A673 (cell line): ENCODE measurements at regions not wholly inside any gene's neighbourhood (a gene's known extent, or its start where the extent isn't known, plus 50 kb on each side); places are given as distances from the start of the nearest gene placed in this dataset.

Experiments used
- EZH2 ChIP-seq: fragments of 200-600 bp; sonication (generic); IDR thresholded peaks from 2 replicates; pipeline ENCODE4 v1.6.1; 2017; ENCODE audit warnings: borderline replicate concordance, low read depth, mild to moderate bottlenecking, mixed read lengths, antibody characterized with exemption, low read length; ENCODE audit not compliant: poor library complexity, severe bottlenecking
- TF ChIP-seq, protein P1 (sequence below): fragments of 300-800, 200-600 bp; sonication (generic); conservative IDR thresholded peaks from 2 replicates; pipeline ENCODE4 v1.5.1; 2017; ENCODE audit warnings: low read depth, mild to moderate bottlenecking, antibody characterized with exemption, low read length, moderate library complexity, mixed read lengths

DNA sequence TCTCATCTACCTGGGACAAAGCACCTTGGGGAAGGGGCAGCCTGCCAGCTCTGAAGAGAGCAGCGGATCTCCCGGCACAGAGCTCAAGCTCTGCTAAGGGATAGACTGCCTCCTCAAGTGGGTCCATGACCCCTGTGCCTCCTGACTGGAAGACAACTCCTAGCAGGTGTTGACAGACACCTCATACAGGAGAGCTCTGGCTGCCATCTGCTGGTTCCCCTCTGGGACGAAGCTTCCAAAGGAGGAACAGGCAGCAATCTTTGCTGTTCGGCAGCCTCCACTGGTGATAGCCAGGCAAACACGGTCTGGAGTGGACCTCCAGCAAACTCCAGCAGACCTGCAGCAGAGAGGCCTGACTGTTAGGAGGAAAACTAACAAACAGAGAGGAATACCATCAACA lies 549.9 kb upstream of the LRATD1 start:
- TF ChIP-seq, protein P1, sequence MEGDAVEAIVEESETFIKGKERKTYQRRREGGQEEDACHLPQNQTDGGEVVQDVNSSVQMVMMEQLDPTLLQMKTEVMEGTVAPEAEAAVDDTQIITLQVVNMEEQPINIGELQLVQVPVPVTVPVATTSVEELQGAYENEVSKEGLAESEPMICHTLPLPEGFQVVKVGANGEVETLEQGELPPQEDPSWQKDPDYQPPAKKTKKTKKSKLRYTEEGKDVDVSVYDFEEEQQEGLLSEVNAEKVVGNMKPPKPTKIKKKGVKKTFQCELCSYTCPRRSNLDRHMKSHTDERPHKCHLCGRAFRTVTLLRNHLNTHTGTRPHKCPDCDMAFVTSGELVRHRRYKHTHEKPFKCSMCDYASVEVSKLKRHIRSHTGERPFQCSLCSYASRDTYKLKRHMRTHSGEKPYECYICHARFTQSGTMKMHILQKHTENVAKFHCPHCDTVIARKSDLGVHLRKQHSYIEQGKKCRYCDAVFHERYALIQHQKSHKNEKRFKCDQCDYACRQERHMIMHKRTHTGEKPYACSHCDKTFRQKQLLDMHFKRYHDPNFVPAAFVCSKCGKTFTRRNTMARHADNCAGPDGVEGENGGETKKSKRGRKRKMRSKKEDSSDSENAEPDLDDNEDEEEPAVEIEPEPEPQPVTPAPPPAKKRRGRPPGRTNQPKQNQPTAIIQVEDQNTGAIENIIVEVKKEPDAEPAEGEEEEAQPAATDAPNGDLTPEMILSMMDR: no peak
- no peak for TF ChIP-seq EZH2
